Right atrium auricular region (tissue), 2 donors: ENCODE measurements at regions not wholly inside any gene's neighbourhood (a gene's known extent, or its start where the extent isn't known, plus 50 kb on each side); places are given as distances from the start of the nearest gene placed in this dataset.

Experiments
- DNase-seq: peaks from one replicate; pipeline ENCODE4 v3.0.0-alpha.2; 2019; ENCODE audit warnings: low spot score
- H3K27ac ChIP-seq, 2 donors: fragments of 200-600 bp; sonication (generic); 1 replicate in 1 of 2; 2 replicates in 1 of 2; pipeline ENCODE4 v1.5.1; 2016 to 2019
- H3K27me3 ChIP-seq, 2 donors: fragments of 200-600 bp; sonication (generic); one replicate each; pipeline versions ENCODE4 v1.5.1 to v1.6.0; 2017 to 2019
- H3K36me3 ChIP-seq: fragments of 200-600 bp; sonication (generic); one replicate; pipeline ENCODE4 v1.5.1; 2016
- H3K4me1 ChIP-seq, 2 donors: fragments of 200-600 bp; sonication (generic); one replicate each; pipeline versions ENCODE4 v1.5.1 to v1.6.0; 2017 to 2019
- H3K4me3 ChIP-seq, 2 donors: fragments of 200-600 bp; sonication (generic); 1 replicate in 1 of 2; 2 replicates in 1 of 2; pipeline ENCODE4 v1.5.1; 2017 to 2019; ENCODE audit warnings: mild to moderate bottlenecking in 1 of 2, moderate library complexity in 1 of 2
- H3K9me3 ChIP-seq, 2 donors: fragments of 200-600 bp; sonication (generic); one replicate each; pipeline ENCODE4 v1.5.1; 2019
- TF ChIP-seq, protein P1 (sequence below), 2 donors: fragments of 200-600 bp; sonication (generic); IDR thresholded peaks; one replicate each; pipeline ENCODE4 v1.5.1; 2019; ENCODE audit warnings: antibody characterized with exemption in 2 of 2

DNA sequence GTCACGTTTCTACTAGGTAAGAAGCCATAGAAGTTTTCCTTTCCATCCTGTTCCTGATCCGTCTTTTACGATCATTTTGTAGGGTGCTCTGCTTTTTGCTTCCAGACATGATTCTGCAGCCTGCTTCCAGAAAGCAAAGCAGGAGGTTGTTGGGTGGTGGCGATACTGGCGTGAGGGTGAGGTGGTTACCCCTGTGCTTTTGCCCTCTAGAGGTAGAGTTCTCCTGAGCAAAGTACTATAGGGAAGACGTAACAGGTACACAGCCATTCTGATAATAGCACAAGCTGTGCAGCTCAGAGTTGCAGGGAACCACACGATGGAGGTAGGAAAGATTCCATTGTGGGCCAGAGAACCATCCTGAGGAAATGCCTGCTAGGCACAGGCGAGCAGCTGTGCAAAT lies 186.0 kb downstream of the PAH start:
- no peaks in the 10 kb centered on the region for H3K27me3 ChIP-seq
- H3K4me1 ChIP-seq = no peaks in the 10 kb centered on the region
- H3K36me3 ChIP-seq = no peaks in the 10 kb centered on the region
- DNase-seq = no peak
- no peak overlapping the region for H3K4me3 ChIP-seq
- no peak overlapping the region for H3K27ac ChIP-seq
- H3K9me3 ChIP-seq = no peaks in the 10 kb centered on the region
- TF ChIP-seq, protein P1, sequence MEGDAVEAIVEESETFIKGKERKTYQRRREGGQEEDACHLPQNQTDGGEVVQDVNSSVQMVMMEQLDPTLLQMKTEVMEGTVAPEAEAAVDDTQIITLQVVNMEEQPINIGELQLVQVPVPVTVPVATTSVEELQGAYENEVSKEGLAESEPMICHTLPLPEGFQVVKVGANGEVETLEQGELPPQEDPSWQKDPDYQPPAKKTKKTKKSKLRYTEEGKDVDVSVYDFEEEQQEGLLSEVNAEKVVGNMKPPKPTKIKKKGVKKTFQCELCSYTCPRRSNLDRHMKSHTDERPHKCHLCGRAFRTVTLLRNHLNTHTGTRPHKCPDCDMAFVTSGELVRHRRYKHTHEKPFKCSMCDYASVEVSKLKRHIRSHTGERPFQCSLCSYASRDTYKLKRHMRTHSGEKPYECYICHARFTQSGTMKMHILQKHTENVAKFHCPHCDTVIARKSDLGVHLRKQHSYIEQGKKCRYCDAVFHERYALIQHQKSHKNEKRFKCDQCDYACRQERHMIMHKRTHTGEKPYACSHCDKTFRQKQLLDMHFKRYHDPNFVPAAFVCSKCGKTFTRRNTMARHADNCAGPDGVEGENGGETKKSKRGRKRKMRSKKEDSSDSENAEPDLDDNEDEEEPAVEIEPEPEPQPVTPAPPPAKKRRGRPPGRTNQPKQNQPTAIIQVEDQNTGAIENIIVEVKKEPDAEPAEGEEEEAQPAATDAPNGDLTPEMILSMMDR (IDR thresholded peaks at IDR 0.05) = no peak

DNA sequence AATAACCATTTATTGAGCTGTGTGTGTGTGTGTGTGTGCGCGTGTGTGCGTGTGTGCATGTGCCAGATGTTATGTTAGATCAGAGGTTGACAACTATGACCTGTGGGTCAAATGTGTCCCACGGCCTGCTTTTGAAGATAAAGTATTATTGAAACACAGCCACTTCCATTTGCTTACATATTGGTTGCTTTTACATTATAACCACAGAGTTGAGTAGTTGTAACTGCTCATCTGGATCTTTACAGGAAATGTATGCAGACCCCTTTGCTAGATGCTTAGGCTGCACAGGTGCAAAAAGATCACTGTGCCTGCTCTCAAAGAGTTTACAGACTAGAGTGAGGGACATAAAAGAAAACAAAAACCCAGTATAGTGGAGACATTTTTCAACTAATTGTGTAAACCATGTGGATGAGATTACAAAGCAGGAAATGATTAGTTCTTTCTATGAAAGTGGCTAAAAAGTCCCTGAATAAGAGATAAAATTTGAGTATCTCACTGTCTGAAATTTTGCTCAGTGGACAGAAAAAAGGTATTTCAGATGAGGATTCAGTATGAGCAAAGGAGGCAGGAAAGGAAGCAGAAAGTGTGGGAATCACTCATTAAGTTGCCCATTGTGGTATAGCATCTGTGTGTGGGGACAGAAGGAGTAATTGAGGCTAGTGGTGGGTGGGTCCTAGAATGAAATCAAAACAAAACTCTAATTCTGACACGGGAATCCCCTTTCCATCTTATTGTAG lies 188.4 kb downstream of the PAH start:
- H3K4me3 ChIP-seq = no peak overlapping the region
- H3K27ac ChIP-seq = no peak overlapping the region
- no peaks in the 10 kb centered on the region for H3K36me3 ChIP-seq
- no peak for DNase-seq
- TF ChIP-seq, protein P1 (IDR thresholded peaks at IDR 0.05) = no peak
- no peaks in the 10 kb centered on the region for H3K9me3 ChIP-seq
- no peaks in the 10 kb centered on the region for H3K27me3 ChIP-seq
- no peaks in the 10 kb centered on the region for H3K4me1 ChIP-seq

DNA sequence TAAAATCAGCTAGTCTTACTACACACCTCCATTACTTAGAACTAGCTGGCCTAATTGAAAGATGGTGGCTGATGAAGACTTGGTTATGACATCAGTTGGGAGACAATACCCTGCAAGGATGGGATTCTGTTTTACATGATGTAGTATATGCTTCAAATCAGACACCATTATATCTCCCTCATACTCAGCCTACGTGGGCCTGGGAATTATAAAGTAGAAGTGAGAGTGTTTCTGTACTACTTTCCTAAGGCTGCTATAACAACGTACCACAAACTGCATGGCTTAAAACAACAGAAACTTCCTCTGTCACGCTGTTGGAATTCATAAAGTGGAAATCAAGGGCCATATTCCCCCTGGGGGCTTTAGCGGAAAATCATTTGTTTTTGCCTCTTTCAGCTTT lies 190.4 kb downstream of the PAH start:
- no peak overlapping the region for H3K4me3 ChIP-seq
- no peaks in the 10 kb centered on the region for H3K36me3 ChIP-seq
- TF ChIP-seq, protein P1 (IDR thresholded peaks at IDR 0.05) = no peak
- no peaks in the 10 kb centered on the region for H3K4me1 ChIP-seq
- H3K27ac ChIP-seq = no peak overlapping the region
- no peak for DNase-seq
- no peaks in the 10 kb centered on the region for H3K27me3 ChIP-seq
- H3K9me3 ChIP-seq = no peaks in the 10 kb centered on the region

DNA sequence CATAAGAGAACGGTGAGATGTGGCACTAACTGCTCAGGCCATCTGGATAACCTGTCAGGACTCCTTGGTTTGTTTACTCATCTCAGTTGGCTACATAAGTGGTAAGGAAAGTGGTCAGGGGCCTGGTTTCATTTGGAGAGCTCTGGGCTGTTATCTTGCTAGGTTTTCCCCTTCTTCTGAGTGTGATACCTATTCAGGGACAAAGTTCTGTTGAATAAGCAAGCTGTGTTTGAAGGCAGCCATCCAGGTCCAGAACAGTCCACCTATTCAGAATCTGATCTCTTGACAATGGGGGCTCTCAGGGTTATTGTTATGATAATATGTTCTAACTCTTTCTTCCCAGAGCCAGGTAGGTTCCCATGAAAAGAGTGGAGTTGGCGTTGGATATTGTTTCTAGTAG lies 194.9 kb downstream of the PAH start:
- Histone ChIP-seq H3K4me1 (no peaks in the 10 kb centered on the region), H3K27ac (no peak overlapping the region), H3K9me3 (no peaks in the 10 kb centered on the region), H3K36me3 (no peaks in the 10 kb centered on the region), H3K27me3 (no peaks in the 10 kb centered on the region), H3K4me3 (no peak overlapping the region)
- TF ChIP-seq, protein P1 (IDR thresholded peaks at IDR 0.05) = no peak
- no peak for DNase-seq

GRCh38 chr12:102708108-102708507 lies 208.9 kb downstream of the PAH start:
- no peak overlapping the region for H3K4me3 ChIP-seq
- TF ChIP-seq, protein P1 (IDR thresholded peaks at IDR 0.05) = no peak

More at GRCh38 chr12:102708108-102708507, 208.9 kb downstream of the PAH start:
- no peaks in the 10 kb centered on the region for H3K36me3 ChIP-seq
- no peaks in the 10 kb centered on the region for H3K27me3 ChIP-seq
- no peaks in the 10 kb centered on the region for H3K9me3 ChIP-seq
- H3K4me1 ChIP-seq = no peaks in the 10 kb centered on the region
- H3K27ac ChIP-seq = no peak overlapping the region
- no peak for DNase-seq
